NOMO-1 treated with DMSO at 0.1 percent for 48 hours (cell line): ENCODE measurements at regions not wholly inside any gene's neighbourhood (a gene's known extent, or its start where the extent isn't known, plus 50 kb on each side); places are given as distances from the start of the nearest gene placed in this dataset.

Experiments
- DNase-seq: peaks from one replicate; lab custom pipeline; 2025; ENCODE audit not compliant: unreplicated experiment; lab: John Stamatoyannopoulos, UW

GRCh38 chr11:97356144-97356543, 966.3 kb downstream of the JRKL start:
- DNase-seq, result no peak

GRCh38 chr11:97359016-97359415, 969.2 kb downstream of the JRKL start:
- no peak for DNase-seq

GRCh38 chr11:97361812-97362378, 972.1 kb downstream of the JRKL start:
- no peak for DNase-seq

GRCh38 chr11:97363331-97363730, 973.5 kb downstream of the JRKL start:
- no peak for DNase-seq

GRCh38 chr11:97364047-97364446, 974.2 kb downstream of the JRKL start:
- DNase-seq, result no peak

- DNase-seq, result no peak
Measured at GRCh38 chr11:97367406-97368083, 977.7 kb downstream of the JRKL start.

GRCh38 chr11:97389270-97389669, 999.5 kb downstream of the JRKL start:
- no peak for DNase-seq

- no peak for DNase-seq
Measured at GRCh38 chr11:97398246-97398645, 1008.4 kb downstream of the JRKL start.

- DNase-seq, result no peak
Measured at GRCh38 chr11:97409141-97409540, 1019.3 kb downstream of the JRKL start.

- no peak for DNase-seq
Measured at GRCh38 chr11:97414801-97415200, 1025.0 kb downstream of the JRKL start.

GRCh38 chr11:97419729-97420128, 1029.9 kb downstream of the JRKL start:
- no peak for DNase-seq

GRCh38 chr11:97428247-97428790, 1038.5 kb downstream of the JRKL start:
- DNase-seq, result no peak

GRCh38 chr11:97430877-97431276, 1041.1 kb downstream of the JRKL start:
- no peak for DNase-seq

GRCh38 chr11:97432926-97433325, 1043.1 kb downstream of the JRKL start:
- DNase-seq, result no peak

GRCh38 chr11:97445561-97445960, 1055.7 kb downstream of the JRKL start:
- DNase-seq, result no peak

GRCh38 chr11:97451441-97451840, 1061.6 kb downstream of the JRKL start:
- no peak for DNase-seq

GRCh38 chr11:97454988-97455387, 1065.2 kb downstream of the JRKL start:
- DNase-seq, result no peak

GRCh38 chr11:97460091-97460490, 1070.3 kb downstream of the JRKL start:
- DNase-seq, result no peak

GRCh38 chr11:97461044-97461880, 1071.4 kb downstream of the JRKL start:
- DNase-seq, result no peak

- DNase-seq, result no peak
Measured at GRCh38 chr11:97461934-97462333, 1072.1 kb downstream of the JRKL start.

- DNase-seq, result no peak
Measured at GRCh38 chr11:97463891-97464290, 1074.1 kb downstream of the JRKL start.

GRCh38 chr11:97471480-97471879, 1081.7 kb downstream of the JRKL start:
- DNase-seq, result no peak
